ENCODE measurements at regions not wholly inside any gene's neighbourhood (a gene's known extent, or its start where the extent isn't known, plus 50 kb on each side); places are given as distances from the start of the nearest gene placed in this dataset.

- DNase-seq (ENCODE audit: low read depth), result no peak
These were observed 223.1 kb downstream of the REEP3 start for GRCh38 chr10:63744060-63744941.

- DNase-seq (ENCODE audit: low read depth), result no peak
These were observed 228.7 kb downstream of the REEP3 start for GRCh38 chr10:63749915-63750314.

DNA sequence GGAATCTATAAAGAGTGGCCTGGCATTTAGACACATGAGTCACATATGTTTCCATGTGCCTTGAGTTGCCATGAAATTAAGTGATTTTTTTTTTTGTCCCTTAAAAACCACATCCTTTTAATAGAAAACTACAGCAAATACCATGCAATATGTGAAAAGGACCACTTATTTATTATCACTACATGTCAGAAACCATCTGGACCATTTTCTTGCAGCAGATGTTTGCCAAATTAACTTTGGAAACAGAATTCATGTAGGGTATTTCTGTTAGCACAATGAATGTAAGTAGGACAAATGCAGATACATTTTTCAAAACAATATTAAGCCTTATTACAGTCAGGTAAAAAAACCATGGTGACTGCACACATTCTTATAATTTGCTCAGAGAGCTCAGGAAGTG is 230.6 kb downstream of the REEP3 start:
- no peak for DNase-seq (ENCODE audit: low read depth)

- no peak for DNase-seq (ENCODE audit: low read depth)
These were observed 231.1 kb downstream of the REEP3 start for GRCh38 chr10:63752318-63752717.

GRCh38 chr10:63753808-63754207 is 232.6 kb downstream of the REEP3 start:
- DNase-seq (ENCODE audit: low read depth), result no peak

GRCh38 chr10:63755441-63755840 is 234.2 kb downstream of the REEP3 start:
- no peak for DNase-seq (ENCODE audit: low read depth)

DNA sequence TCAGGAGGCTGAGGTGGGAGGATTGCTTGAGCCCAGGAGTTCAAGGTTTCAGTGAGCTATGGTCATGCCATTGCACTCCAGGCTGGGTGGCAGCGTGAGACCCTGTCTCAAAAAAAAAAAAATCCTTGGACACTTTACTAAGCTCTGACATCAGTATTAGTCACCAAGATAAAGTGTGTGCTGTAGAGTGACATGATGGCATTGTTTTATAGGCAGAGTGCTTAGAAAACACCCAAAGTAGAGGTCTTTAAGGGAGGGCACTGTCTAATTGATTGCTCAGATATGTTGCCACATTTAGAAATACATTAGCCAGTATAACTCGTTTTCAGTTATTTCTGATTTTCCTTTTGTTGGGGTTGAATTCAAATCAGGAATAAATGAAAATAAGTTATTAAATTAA is 235.9 kb downstream of the REEP3 start:
- DNase-seq (ENCODE audit: low read depth), result no peak

DNA sequence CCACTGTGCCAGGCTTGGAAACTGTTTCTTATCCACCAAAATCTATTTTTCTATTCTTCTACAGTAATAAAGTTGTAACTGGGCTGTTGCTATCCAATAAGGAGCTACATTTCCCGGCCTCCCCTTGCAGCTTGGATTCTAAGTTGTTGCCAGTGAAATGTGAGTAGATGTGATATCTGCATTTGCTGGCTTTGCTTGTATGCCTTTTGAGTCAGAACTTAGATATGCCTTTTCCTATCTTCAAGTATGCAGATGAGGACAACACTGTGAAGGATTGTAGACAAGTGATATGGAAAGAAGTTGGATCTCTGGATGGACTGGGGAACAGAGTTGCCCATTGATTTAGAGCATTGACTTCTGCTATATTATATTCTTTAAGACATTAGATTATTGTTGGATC is 236.9 kb downstream of the REEP3 start:
- no peak for DNase-seq (ENCODE audit: low read depth)

DNA sequence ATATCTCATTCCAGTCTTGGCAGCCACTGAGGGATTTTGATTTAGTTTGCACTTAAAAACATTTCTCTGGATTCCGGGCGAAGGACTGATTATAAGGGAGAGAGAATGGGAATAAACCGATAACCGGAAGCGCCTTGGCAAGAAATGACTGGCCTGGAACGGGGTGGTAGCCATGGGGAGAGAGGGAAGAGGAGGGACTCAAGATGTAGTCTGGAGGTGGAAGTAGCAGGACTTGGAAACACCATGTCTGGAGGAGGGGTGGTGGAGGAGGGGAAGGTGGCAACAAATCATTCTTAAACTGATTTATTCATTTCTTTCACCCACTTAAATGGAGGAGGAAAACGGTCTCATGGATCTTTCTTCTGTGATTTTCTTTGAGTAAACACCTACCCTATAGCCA is 238.1 kb downstream of the REEP3 start:
- no peak for DNase-seq (ENCODE audit: low read depth)

GRCh38 chr10:63760034-63760707 is 239.0 kb downstream of the REEP3 start:
- DNase-seq (ENCODE audit: low read depth), result no peak

DNA sequence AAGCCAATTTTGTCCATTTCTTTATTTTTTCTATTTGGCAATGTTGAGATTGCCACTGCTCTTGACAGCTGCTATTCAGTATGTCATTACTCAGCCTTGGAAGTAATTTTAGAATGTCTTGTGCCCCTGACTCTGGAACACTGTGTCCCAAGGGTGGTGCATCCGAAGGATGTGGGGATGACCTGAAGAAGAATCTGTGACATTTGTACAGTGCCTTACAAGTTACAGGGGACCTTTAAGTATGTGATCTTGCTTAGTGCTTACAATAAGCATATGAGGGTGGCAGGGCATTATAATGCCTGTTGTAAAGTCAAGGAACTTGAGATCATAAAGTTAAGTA is 239.5 kb downstream of the REEP3 start:
- no peak for DNase-seq (ENCODE audit: low read depth)

GRCh38 chr10:63761243-63761642 is 240.0 kb downstream of the REEP3 start:
- peak; percentile 34 for DNase-seq (ENCODE audit: low read depth)

DNA sequence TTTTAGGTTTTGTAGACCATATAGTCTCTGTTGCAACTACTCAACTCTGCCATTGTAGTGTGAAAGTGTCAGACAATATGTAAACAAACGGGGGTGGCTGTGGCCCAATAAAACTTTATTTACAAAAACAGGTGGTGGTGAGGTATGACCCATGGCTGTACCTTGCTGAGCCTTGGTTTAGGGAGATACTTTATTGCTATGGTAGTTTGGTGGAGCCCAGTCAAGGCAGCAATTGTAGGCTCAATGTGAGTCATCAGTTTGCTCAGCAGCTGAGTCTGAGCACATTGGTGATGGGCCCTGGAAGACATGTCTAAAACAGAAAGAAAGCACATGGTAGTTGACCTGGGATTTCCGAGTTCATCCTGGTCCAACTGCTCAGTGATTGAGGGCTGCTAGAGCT is 242.5 kb downstream of the REEP3 start:
- DNase-seq (ENCODE audit: low read depth), result peak; percentile 35

GRCh38 chr10:63765126-63765525 is 243.9 kb downstream of the REEP3 start:
- peak; percentile 42 for DNase-seq (ENCODE audit: low read depth)

GRCh38 chr10:63766745-63767137 is 245.5 kb downstream of the REEP3 start:
- peak; percentile 36 for DNase-seq (ENCODE audit: low read depth)

GRCh38 chr10:63767138-63767801 is 246.1 kb downstream of the REEP3 start:
- peak; percentile 54 for DNase-seq (ENCODE audit: low read depth)

GRCh38 chr10:63769367-63769766 is 248.2 kb downstream of the REEP3 start:
- DNase-seq (ENCODE audit: low read depth), result no peak

DNA sequence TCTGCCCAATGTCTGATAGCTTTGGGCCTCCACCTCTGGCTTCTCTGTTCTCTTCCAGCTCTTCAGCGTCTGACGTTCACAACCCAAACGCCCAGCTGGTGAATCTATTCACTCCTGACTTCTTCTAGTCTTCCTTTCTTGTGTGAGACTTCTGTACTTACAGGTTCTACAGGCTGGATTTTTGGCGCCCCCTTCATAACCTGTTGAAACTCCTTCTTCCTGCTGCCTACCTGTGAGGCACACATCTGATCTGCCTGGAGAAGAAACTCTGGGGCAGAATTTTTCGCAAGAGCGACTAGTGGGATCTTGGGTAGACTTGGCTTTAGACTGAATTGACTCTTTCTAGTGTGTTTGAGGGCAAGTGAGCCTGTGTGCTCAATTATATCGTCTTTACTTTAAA is 249.3 kb downstream of the REEP3 start:
- no peak for DNase-seq (ENCODE audit: low read depth)

DNA sequence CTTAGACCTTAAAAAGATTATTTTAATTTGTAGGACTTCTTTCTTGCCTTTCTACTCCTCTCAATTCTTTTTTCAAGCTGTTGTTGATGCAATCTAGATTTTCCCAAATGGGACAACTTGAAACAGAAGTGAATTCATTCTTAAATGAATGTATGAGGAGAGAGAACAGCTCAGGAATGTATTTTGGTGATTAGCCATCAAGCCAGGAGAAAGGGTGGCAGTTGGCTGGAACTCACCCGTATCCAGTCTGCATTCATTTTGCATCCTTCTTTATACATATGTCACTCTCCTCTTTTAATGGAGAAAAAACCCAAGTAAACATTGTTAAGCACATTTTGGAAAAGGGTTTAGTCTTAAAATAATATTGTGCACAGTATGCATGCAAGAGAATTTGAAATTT is 251.3 kb downstream of the REEP3 start:
- DNase-seq (ENCODE audit: low read depth), result no peak

DNA sequence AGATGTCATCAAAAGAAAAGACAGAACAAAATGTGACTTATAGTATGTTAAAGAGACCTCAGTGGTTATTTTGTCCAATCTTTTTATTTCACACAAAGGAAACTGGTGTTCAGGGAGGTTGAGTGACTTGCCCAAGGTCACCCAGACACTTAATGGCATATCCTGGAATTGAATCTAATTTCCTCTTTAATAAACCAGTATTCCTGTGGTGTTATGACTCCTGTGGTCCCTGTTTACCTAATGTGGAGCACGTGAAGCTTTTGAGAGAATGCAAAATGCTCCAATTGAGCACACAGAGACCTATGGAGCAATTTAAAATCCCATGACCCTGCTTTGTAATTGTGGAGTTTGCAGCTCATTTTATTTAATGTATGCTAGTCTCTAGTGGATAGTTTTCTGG is 251.9 kb downstream of the REEP3 start:
- no peak for DNase-seq (ENCODE audit: low read depth)

DNA sequence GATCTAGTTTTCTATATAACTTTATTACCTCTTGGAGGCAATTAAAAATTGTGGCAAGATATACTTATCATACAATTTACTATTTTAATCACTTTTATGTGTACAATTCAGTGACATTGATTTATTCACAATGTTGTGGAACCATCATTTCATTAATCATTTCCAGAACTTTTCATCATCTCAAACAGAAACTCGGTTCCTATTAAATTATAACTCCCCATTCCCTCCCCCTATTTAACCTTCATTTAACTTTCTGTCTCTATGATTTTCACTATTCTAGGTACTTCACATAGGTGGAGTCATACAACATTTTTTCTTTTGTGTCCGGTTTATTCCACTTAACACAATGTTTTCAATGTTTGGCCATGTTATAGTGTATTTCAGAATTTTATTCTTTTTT is 252.8 kb downstream of the REEP3 start:
- DNase-seq (ENCODE audit: low read depth), result no peak

DNA sequence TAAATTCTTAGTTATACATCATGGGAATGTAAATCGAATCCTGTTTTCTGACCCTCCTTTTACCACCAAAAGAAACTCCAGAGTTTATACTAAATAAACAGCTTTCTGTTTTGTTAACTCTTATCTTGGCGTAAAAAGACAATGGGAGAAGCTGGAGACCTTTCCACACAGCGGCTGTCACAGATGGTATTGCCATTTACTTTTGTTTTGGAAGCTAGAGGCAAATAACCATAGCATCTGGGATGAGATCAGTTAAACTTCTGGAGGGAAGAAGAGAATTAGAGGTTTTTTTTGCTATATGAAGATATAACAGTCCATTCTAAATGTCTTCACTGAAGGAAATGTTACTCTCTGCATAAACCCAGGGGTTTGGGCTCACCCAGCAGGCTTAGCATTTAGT is 258.9 kb downstream of the REEP3 start:
- no peak for DNase-seq (ENCODE audit: low read depth)

DNA sequence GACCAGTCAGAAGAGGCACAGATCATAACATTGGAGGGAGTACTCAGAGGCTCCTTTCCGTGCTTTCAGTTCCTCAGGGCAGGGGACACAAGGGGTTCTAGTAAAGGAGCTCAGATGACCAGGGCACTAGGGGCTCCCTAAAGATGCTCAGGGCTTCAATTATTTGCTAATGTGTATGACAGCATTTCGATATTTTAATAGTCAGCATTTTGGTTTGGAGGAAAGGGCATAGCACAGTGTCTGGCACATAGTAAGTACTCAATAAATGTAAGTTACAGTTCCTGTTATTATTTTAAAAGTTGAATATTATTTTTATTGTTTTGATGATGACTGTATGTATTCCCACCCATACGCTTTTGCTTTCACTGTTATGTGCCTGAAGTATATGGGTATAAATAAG is 260.0 kb downstream of the REEP3 start:
- no peak for DNase-seq (ENCODE audit: low read depth)

Measured in RPMI7951 (cell line).